GM21576 (cell line): ENCODE measurements at regions not wholly inside any gene's neighbourhood (a gene's known extent, or its start where the extent isn't known, plus 50 kb on each side); places are given as distances from the start of the nearest gene placed in this dataset.

Source experiments
- ATAC-seq: cut with Tn5 transposase; IDR thresholded peaks from one replicate; pipeline ENCODE4 v1.9.1; 2021; ENCODE audit warnings: mild to moderate bottlenecking, moderate library complexity; ENCODE audit not compliant: unreplicated experiment

DNA sequence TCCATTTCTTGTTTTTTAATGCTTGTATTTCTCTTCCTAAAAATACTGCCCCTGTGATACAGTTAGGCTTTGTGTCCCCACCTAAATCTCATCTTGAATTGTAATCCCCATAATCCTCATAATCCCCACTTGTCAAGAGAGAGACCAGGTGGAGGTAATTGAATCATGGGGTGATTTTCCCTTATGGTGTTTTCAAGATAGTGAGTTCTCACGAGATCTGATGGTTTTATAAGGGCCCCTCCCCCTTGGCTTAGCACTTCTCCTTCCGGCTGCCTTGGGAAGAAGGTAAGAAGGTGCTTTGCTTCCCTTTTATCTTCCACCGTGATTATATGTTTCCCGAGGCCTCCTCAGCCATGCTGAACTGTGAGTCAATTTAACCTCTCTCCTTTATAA lies 227.4 kb downstream of the MAN2A1 start:
- ATAC-seq = no peak

DNA sequence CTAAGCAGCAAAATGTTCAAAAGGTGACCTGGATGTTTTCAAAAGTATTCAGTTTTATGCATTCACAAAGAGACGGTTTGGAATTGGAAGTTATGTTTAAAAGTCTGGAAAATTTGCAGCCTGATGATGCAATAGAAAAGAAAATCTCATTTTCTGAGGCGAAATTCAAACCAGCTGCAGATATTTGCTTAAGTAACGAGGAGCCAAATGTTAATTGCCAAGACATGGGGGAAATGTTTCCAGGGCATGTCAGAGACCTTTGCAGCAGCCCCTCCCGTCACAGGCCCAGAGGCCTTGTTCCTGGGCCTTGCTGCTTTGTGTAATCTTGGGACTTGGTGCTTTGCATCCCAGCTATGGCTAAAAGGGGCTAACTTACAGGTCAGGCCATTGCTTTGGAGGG lies 228.2 kb downstream of the MAN2A1 start:
- no peak for ATAC-seq

GRCh38 chr5:109920736-109921135 lies 231.0 kb downstream of the MAN2A1 start:
- no peak for ATAC-seq

DNA sequence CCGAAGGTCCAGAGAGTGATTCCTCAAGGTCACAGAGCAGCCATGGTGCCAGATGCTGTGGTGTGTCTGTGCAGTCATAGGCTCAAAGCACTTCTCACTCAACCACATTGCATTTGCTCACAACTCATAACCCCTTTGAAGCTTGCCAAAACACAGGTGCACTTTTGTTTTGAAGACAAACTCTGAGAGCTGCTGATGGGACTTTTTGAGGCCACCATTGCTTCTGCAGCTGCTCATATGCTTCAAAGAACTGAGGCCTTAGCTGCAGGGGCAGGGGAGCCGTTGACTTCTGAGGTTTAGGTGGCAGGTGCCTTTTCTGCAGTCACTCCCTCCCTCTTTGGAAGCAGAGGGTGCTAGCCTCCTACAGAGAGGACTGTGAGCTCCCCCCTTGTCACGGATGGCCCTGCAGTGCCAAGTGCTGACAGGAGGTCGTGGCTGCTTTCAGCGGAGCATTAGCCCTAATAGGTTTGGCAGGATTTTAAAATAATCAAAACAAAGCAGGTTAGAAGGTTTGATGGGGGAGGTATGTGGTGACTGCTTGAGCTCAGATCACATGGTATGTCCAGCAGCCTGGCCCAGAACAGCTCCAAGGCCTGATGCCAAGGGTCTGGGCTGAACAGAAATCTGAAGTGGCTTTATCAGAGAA lies 232.1 kb downstream of the MAN2A1 start:
- no peak for ATAC-seq

- no peak for ATAC-seq
Measured at GRCh38 chr5:109922381-109922995, 232.8 kb downstream of the MAN2A1 start.

DNA sequence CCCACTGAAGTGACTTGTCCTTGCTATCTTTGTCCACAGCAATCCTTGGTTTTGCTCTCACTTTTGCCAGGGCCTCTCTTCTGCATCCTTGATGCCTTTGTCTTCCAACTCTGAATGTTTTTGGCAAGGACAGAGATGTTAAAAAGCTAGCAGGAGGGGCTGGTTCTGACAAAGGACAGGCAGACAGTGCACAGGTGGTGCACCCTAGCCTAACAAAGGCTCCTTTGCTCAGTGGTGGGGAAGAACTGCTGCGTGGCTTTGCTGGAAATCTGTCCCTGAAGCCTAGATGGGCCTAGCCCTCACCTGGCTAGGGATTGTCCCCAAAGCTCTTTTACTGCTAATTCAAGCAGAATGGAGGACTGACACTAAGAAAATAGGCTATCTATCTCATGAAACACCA lies 233.5 kb downstream of the MAN2A1 start:
- no peak for ATAC-seq

DNA sequence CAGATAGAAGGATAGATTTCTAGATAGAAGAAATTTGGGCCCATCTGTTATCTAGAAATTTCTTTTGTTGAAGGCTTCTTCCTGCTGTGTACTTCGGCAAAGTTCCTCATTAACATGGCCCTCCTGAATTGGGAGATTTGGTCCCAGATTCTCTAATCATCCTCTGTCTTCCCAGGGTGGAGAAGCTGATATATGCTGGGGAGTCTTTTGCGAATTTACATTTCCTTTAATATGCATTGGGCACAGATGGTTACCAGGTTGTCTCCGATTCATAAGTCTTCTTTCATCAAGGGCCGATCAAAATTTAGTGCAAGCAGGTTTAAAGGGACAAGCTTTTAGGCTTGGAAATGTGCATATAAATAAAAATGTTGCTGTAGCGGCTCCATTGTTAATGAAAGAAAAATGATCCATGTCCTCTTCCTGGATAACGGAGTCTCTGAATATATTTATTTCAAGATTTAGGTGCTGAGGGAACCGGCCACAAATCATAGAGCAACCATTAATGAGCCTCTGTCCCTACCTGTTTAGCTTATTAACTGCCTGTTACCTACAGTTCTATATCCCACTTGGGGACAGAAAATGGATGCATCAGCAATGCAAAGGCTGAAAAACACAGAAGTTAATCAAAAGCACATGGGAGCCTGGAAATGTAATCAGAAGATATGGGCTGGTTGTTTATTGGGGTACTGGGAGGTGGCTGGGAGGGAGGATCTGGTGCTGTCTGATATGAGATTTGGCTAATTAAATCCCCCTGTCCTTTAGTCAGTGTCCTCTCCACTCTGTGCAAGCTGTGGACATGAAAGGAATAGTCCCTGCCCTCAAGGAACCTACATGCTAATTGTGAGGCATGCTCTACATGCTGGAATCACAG lies 234.7 kb downstream of the MAN2A1 start:
- no peak for ATAC-seq

DNA sequence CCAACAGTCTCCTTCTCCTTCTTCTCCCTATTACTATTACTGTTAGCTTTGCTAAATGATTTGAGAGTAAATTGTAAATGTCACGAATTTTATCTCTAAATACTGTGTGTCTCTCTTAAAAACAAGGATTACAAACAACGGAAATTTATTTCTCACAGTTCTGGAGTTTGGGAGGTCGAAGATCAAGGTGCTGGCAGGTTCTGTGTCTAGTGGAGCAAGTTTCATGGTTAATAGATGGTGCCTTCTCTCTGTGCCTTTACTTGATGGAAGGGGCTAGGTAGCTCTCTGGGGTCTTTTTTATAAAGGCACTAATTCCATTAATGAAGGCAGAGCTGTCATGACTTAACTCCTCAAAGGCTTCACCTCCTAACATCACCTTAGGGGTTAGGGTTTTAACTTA lies 237.9 kb downstream of the MAN2A1 start:
- ATAC-seq = no peak

DNA sequence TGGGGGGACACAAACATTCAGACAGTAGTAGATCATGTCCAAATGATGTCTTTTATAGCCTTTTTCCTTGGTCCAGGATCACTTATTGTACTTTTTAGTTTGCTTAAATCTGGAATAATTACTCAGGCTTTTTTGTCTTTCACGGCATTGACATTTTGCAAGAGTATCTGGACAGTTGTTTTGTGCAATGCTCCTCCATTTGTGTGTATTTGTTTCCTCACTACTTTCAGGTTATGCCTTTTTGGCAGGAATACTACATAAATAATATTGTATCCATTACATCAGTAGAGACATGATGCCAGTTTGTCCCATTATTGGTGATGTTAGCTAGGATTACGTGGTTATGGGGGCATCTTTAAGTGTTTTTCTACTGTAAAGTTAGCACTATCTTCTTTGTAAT lies 238.3 kb downstream of the MAN2A1 start:
- no peak for ATAC-seq

DNA sequence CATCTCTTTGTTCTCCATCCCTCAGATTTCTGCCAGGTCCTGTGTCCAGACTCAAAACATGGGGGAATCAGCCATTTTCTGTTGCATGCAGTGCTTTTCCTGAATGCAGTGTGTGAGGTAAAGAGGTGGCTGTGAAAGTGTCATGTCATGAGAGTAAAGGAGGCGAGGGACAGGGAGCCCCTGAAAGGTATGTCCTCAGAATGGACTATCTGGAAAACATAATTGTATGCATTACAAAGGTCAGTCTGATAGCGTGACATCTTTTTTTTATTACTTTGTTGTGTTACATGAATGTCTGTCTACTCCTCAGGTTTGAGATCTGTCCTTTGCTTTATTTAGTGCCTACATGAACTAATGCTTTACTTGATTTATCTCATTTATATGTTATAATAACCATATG lies 239.1 kb downstream of the MAN2A1 start:
- no peak for ATAC-seq

- no peak for ATAC-seq
Measured at GRCh38 chr5:109929376-109929775, 239.6 kb downstream of the MAN2A1 start.

GRCh38 chr5:109929911-109930310 lies 240.2 kb downstream of the MAN2A1 start:
- no peak for ATAC-seq

DNA sequence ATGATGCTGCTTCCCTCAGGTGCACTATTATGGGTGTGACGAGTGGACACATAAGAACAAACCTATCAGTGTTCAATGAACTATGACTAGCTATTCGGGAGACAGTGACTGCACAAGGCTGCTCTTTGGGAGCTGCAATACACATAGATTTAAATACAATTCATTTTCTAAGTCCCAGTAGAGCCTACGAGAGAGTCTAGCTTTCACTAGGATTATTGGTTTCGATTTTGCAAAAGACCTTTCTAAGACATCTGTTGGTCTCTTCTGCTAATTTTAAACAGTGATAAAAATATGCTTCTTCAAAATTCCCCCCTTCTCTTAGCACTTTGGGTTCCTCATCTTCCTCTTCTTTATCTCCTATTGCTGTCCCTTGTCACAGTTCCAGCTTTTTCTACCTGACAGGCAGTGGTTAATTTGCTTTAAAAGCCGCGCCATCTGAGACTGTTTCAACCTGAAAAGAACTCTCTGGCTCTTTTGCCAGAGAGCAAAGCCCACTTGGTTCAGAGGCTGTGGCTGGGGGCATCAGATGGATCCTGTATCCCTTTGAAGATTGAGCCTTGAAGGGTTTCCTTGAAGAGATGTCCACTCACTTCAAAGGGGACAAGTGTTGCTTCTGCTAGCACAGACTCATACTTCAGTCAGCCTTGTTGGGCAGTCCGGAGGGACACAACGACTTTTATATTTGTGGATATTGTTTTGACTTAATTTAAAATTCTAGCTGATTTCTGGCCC lies 241.5 kb downstream of the MAN2A1 start:
- ATAC-seq = no peak

- ATAC-seq = no peak
Measured at GRCh38 chr5:109935833-109936490, 246.2 kb downstream of the MAN2A1 start.

GRCh38 chr5:109936996-109937395 lies 247.3 kb downstream of the MAN2A1 start:
- peak; percentile 85 for ATAC-seq

DNA sequence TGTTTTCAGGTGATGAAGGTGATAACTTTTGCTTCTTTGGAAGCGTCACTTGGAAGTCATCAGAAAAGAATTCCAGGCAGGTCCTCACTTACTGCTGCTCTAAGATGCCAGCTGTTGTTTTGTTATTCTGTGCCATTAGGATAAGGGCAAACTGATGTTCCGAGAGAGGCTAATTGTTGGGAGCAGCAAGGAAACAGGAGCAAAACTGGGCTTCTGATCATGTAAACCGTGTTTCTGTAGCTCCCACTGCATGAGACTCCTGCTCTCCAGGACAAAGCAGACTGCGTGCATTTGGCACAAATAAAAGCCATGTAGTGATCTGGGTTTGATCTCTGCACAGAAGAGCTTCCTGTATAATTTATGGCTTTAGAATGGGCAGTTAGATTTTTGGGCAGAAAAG lies 248.2 kb downstream of the MAN2A1 start:
- ATAC-seq = no peak

GRCh38 chr5:109938453-109938852 lies 248.7 kb downstream of the MAN2A1 start:
- ATAC-seq = no peak

DNA sequence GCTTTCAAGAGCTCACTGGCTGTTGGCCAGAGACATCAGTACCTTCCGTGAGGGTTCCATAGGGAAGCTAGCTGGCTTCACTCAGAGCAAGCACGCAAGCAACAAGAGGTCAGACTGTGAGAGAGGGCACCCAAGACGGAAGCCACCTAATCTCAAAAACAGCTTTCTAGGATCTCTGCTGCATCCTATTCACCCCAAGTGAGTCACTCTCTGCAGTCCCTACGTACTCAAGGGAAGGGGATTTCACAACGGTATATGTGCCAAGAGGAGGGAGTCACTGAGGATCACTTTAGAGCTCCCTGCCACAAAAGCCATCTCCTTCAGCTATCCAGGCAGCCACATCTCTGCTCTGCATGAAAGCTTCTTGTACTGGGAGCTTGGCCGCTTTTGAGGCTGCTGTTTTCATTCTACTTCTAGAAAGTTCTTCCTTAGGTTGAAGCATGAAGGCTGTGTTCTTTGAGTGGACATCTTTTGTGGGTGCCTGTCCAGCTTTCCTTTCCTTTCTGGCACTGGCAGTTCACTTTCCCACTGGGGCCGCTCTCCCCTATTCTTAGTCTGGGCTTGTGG lies 249.5 kb downstream of the MAN2A1 start:
- ATAC-seq = no peak

DNA sequence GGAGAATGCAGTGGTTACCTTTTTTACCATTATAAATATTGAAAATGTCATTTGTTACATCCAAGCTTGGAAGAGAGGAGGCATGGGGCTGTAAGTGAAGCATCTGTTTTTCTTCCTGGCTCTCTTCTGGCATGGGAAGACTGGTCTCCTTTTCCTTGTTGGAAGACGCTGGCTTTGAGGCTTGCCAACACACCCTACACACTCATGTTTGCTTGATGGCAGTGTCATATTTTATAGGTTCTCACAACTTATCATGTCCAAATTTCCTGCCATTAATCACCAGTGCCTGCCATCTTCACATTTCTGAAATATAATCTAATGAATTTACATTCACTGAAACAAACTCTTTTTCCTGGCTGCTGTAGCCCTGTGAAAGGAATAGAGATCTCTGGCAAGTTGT lies 252.9 kb downstream of the MAN2A1 start:
- no peak for ATAC-seq

DNA sequence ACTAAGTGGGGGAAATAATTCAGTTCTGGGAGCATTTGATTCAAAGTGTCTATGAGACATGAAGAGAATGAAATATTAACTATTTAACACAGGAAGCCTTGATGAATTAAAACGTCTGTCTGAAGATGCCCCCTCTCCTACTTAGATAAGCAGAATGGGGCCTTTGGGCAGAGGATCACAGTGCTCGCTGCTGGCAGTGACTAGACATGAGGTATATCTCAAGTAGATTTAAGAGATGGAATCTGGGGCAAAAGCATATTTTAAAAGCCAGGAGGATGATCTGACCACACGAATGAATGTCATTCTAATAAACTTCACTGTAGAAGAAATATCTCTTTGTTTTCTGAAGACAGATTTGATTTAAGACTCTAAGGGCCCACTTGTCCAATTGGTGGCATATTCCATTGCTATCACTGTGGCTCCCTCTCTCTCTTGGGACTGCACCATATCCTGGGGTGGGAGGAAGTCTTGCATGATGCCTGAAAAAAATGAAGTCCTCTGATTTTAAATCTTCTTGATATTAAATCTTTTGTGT lies 254.0 kb downstream of the MAN2A1 start:
- ATAC-seq = no peak
